Esophagus squamous epithelium (tissue), 5 donors: ENCODE measurements at regions not wholly inside any gene's neighbourhood (a gene's known extent, or its start where the extent isn't known, plus 50 kb on each side); places are given as distances from the start of the nearest gene placed in this dataset.
"Not testable (repeated sequence)": the region's sequence is repeated elsewhere in the genome, so short reads cannot be mapped to it uniquely, and the experiment has no call there.

Source experiments
- DNase-seq: peaks from one replicate; lab custom pipeline; 2025; lab: John Stamatoyannopoulos, UW
- H3K27ac ChIP-seq, 4 donors: fragments of 200-600 bp; sonication (generic); one replicate each; pipeline ENCODE4 v1.5.1; 2016 to 2019; ENCODE audit warnings: mild to moderate bottlenecking in 1 of 4
- H3K27me3 ChIP-seq, 4 donors: fragments of 200-600 bp; sonication (generic); 1 replicate in 3 of 4; 2 replicates in 1 of 4; pipeline versions ENCODE4 v1.5.1 to v1.6.0; 2017 to 2021; ENCODE audit warnings: antibody characterized with exemption in 1 of 4
- H3K36me3 ChIP-seq, 3 donors: fragments of 200-600 bp; sonication (generic); one replicate each; pipeline ENCODE4 v1.5.1; 2016 to 2019
- H3K4me1 ChIP-seq, 3 donors: fragments of 200-600 bp; sonication (generic); one replicate each; pipeline ENCODE4 v1.5.1; 2017 to 2019
- H3K4me3 ChIP-seq, 4 donors: fragments of 200-600 bp; sonication (generic); 1 replicate in 3 of 4; 2 replicates in 1 of 4; pipeline ENCODE4 v1.5.1; 2016 to 2019; ENCODE audit warnings: mild to moderate bottlenecking in 2 of 4, moderate library complexity in 1 of 4
- H3K9me3 ChIP-seq, 3 donors: fragments of 200-600 bp; sonication (generic); one replicate each; pipeline ENCODE4 v1.5.1; 2016 to 2019
- CTCF ChIP-seq, 6 experiments: fragments of 450-650 bp in 4 of 6; fragments of 200-600 bp in 2 of 6; sonication (generic) in 2 of 6; IDR thresholded peaks; one replicate each; pipeline ENCODE4 v1.5.1; 2016 to 2019; ENCODE audit warnings: antibody characterized with exemption in 6 of 6, mild to moderate bottlenecking in 4 of 6, moderate library complexity in 4 of 6
- POLR2A ChIP-seq, 4 donors: fragments of 450-650 bp; IDR thresholded peaks; one replicate each; pipeline ENCODE4 v1.6.1; 2017; ENCODE audit warnings: antibody characterized with exemption in 4 of 4, mild to moderate bottlenecking in 4 of 4, moderate library complexity in 3 of 4
- WGBS, 2 donors: methylation state at CpG; one replicate each; pipeline ENCODE4 v1.1.5; 2018; 5-methylcytosine and 5-hydroxymethylcytosine counted together
- intact Hi-C: fragments of 100-400 bp; cut with DNase I; formaldehyde crosslinking; loops from one replicate; pipeline ENCODE4 v1.15.0; 2022
- donor health status: DM: yes; HTN: yes; CAD: no.

GRCh38 chr22:26839216-26839615 lies 181.8 kb downstream of the MIAT start:
- Histone ChIP-seq H3K9me3 (no peaks in the 10 kb centered on the region), H3K4me3 (no peak overlapping the region), H3K27ac (no peak overlapping the region), H3K4me1 (no peaks in the 10 kb centered on the region), H3K27me3 (no peaks in the 10 kb centered on the region), H3K36me3 (no peaks in the 10 kb centered on the region)
- TF ChIP-seq POLR2A (IDR thresholded peaks at IDR 0.05) = no peak
- TF ChIP-seq CTCF (IDR thresholded peaks at IDR 0.05) = no peak
- 83 to 88% methylated on average over 4 to 5 of the region's 5 CpGs for WGBS, 2 donors
- intact Hi-C loops = no loop called here
- DNase-seq = no peak

- WGBS, 2 donors = 87% methylated on average over 3 of the region's 3 CpGs
- intact Hi-C loops, H3K4me3 ChIP-seq: not testable (repeated sequence)
These were observed 183.4 kb downstream of the MIAT start for GRCh38 chr22:26840770-26841169.

GRCh38 chr22:26842103-26842502 lies 184.7 kb downstream of the MIAT start:
- H3K9me3 ChIP-seq = no peaks in the 10 kb centered on the region
- H3K4me1 ChIP-seq = no peaks in the 10 kb centered on the region
- no peak overlapping the region for H3K4me3 ChIP-seq
- TF ChIP-seq CTCF (IDR thresholded peaks at IDR 0.05) (no peak), POLR2A (IDR thresholded peaks at IDR 0.05) (no peak)
- DNase-seq = no peak
- H3K27me3 ChIP-seq = no peaks in the 10 kb centered on the region
- no peaks in the 10 kb centered on the region for H3K36me3 ChIP-seq
- WGBS, 2 donors = 75 to 83% methylated on average over 3 to 5 of the region's 5 CpGs
- intact Hi-C loops = no loop called here
- no peak overlapping the region for H3K27ac ChIP-seq

More at GRCh38 chr22:26840770-26841169, 183.4 kb downstream of the MIAT start:
- H3K27me3 ChIP-seq, H3K27ac ChIP-seq, H3K36me3 ChIP-seq, DNase-seq, H3K9me3 ChIP-seq, H3K4me1 ChIP-seq: not testable (repeated sequence)

- H3K36me3 ChIP-seq = no peaks in the 10 kb centered on the region
- no peaks in the 10 kb centered on the region for H3K27me3 ChIP-seq
- WGBS, 2 donors = 47 to 49% methylated on average over 9 to 10 of the region's 10 CpGs
- no peak for DNase-seq
- no peak overlapping the region for H3K27ac ChIP-seq
- H3K9me3 ChIP-seq = no peaks in the 10 kb centered on the region
- intact Hi-C loops = no loop called here
- no peaks in the 10 kb centered on the region for H3K4me1 ChIP-seq
- no peak for TF ChIP-seq POLR2A (IDR thresholded peaks at IDR 0.05)
- TF ChIP-seq CTCF (IDR thresholded peaks at IDR 0.05) = no peak
- H3K4me3 ChIP-seq = no peak overlapping the region
These were observed 187.8 kb downstream of the MIAT start for GRCh38 chr22:26845021-26845743.

- 68 to 78% methylated on average over 1 of the region's 1 CpG for WGBS, 2 donors
- intact Hi-C loops = no loop called here
- H3K27ac ChIP-seq = no peak overlapping the region
These were observed 188.7 kb downstream of the MIAT start for GRCh38 chr22:26846076-26846475.

More at GRCh38 chr22:26846076-26846475, 188.7 kb downstream of the MIAT start:
- H3K4me3 ChIP-seq = no peak overlapping the region
- H3K27me3 ChIP-seq = no peaks in the 10 kb centered on the region
- H3K36me3 ChIP-seq = no peaks in the 10 kb centered on the region
- no peaks in the 10 kb centered on the region for H3K4me1 ChIP-seq
- TF ChIP-seq POLR2A (IDR thresholded peaks at IDR 0.05) = no peak
- TF ChIP-seq CTCF (IDR thresholded peaks at IDR 0.05) = no peak
- H3K9me3 ChIP-seq = no peaks in the 10 kb centered on the region
- DNase-seq = no peak
